Activated CD4-positive, alpha-beta T cell treated with anti-CD3 and anti-CD28 coated beads, Interleukin-2, amount 50 U/mL, for 16 hours (primary cell): ENCODE measurements at regions not wholly inside any gene's neighbourhood (a gene's known extent, or its start where the extent isn't known, plus 50 kb on each side); places are given as distances from the start of the nearest gene placed in this dataset.

ENCODE experiments used
- DNase-seq: peaks from one replicate; pipeline ENCODE4 v3.0.0-alpha.2; 2020

- DNase-seq: no peak
Measured at GRCh38 chr5:117877731-117878130, 1110.6 kb downstream of the DTWD2 start.

- no peak for DNase-seq
Measured at GRCh38 chr5:117872798-117873368, 1115.5 kb downstream of the DTWD2 start.

- no peak for DNase-seq
Measured at GRCh38 chr5:117869596-117869995, 1118.8 kb downstream of the DTWD2 start.

- no peak for DNase-seq
Measured at GRCh38 chr5:117863586-117864296, 1124.6 kb downstream of the DTWD2 start.

- DNase-seq: no peak
Measured at GRCh38 chr5:117860550-117860949, 1127.8 kb downstream of the DTWD2 start.

- no peak for DNase-seq
Measured at GRCh38 chr5:117859176-117859575, 1129.2 kb downstream of the DTWD2 start.

- DNase-seq: no peak
Measured at GRCh38 chr5:117856713-117857112, 1131.6 kb downstream of the DTWD2 start.

- DNase-seq: no peak
Measured at GRCh38 chr5:117837786-117838185, 1150.6 kb downstream of the DTWD2 start.

GRCh38 chr5:117833691-117834090, 1154.7 kb downstream of the DTWD2 start:
- DNase-seq: no peak

- no peak for DNase-seq
Measured at GRCh38 chr5:117829646-117830045, 1158.7 kb downstream of the DTWD2 start.

- DNase-seq: no peak
Measured at GRCh38 chr5:117813850-117814249, 1174.5 kb downstream of the DTWD2 start.

GRCh38 chr5:117812861-117813260, 1175.5 kb downstream of the DTWD2 start:
- no peak for DNase-seq

- no peak for DNase-seq
Measured at GRCh38 chr5:117809251-117809650, 1179.1 kb downstream of the DTWD2 start.

GRCh38 chr5:117805058-117805457, 1183.3 kb downstream of the DTWD2 start:
- no peak for DNase-seq

GRCh38 chr5:117803533-117803932, 1184.8 kb downstream of the DTWD2 start:
- DNase-seq: no peak

- no peak for DNase-seq
Measured at GRCh38 chr5:117801583-117801982, 1186.8 kb downstream of the DTWD2 start.

- DNase-seq: no peak
Measured at GRCh38 chr5:117800261-117800660, 1188.1 kb downstream of the DTWD2 start.

GRCh38 chr5:117794847-117795246, 1193.5 kb downstream of the DTWD2 start:
- DNase-seq: no peak

GRCh38 chr5:117793963-117794362, 1194.4 kb downstream of the DTWD2 start:
- DNase-seq: no peak

- no peak for DNase-seq
Measured at GRCh38 chr5:117792476-117792875, 1195.9 kb downstream of the DTWD2 start.

- DNase-seq: no peak
Measured at GRCh38 chr5:117788596-117788995, 1199.8 kb downstream of the DTWD2 start.

- DNase-seq: no peak
Measured at GRCh38 chr5:117779171-117779570, 1204.5 kb upstream of the SEMA6A start.

GRCh38 chr5:117776977-117777376, 1202.4 kb upstream of the SEMA6A start:
- no peak for DNase-seq

- no peak for DNase-seq
Measured at GRCh38 chr5:117769877-117770276, 1195.3 kb upstream of the SEMA6A start.

- DNase-seq: no peak
Measured at GRCh38 chr5:117763271-117763670, 1188.6 kb upstream of the SEMA6A start.
